Caco-2 (cell line): ENCODE measurements at regions not wholly inside any gene's neighbourhood (a gene's known extent, or its start where the extent isn't known, plus 50 kb on each side); places are given as distances from the start of the nearest gene placed in this dataset.

ENCODE experiments used
- BruUV-seq: library from RNA; stranded (reverse); fragments of 400-500 nt; replicated peaks from 2 replicates; lab custom pipeline; 2021; lab: Mats Ljungman, UMichigan
- CTCF ChIA-PET: fragments of 300-600 bp; sonication (Branson Sonifier 250); formaldehyde crosslinking; loops from one replicate; lab custom pipeline; 2022; ENCODE audit warnings: antibody characterized with exemption; lab: Charles Lee
- POLR2A ChIA-PET: fragments of 300-600 bp; sonication (Branson Sonifier 250); formaldehyde crosslinking; loops from one replicate; lab custom pipeline; 2022; ENCODE audit warnings: antibody characterized with exemption; lab: Charles Lee
- DNase-seq, 2 experiments: peaks; one replicate each; pipeline versions ENCODE4 v3.0.0 to v3.0.0-alpha.2; 2020 to 2022
- H3K27me3 ChIP-seq: replicated peaks from 2 replicates; pipeline ENCODE4 v1.6.0; 2011; ENCODE audit warnings: low read length; ENCODE audit not compliant: control insufficient read depth, insufficient read depth
- H3K36me3 ChIP-seq: 2 replicates; pipeline ENCODE4 v1.5.1; 2011; ENCODE audit warnings: low read length; ENCODE audit not compliant: control insufficient read depth, insufficient read depth
- H3K4me1 ChIP-seq: fragments of 250-450 bp; sonication (Bioruptor Pico); 2 replicates; pipeline ENCODE4 v1.5.1; 2020; ENCODE audit warnings: mild to moderate bottlenecking
- H3K4me3 ChIP-seq: 2 replicates; pipeline ENCODE4 v1.5.1; 2011; ENCODE audit warnings: low read depth, mild to moderate bottlenecking, control low read depth, low read length
- H3K9me3 ChIP-seq: fragments of 250-450 bp; sonication (Bioruptor Pico); 2 replicates; pipeline ENCODE4 v1.5.1; 2020; ENCODE audit warnings: mild to moderate bottlenecking, moderate library complexity
- H3K27ac Mint-ChIP-seq: one replicate; pipeline ENCODE4 v1.8.0; 2022; ENCODE audit warnings: mixed read lengths; ENCODE audit not compliant: unreplicated experiment
- H3K27me3 Mint-ChIP-seq: one replicate; pipeline ENCODE4 v1.8.0; 2022; ENCODE audit warnings: mixed read lengths; ENCODE audit not compliant: insufficient read depth, unreplicated experiment
- H3K36me3 Mint-ChIP-seq: one replicate; pipeline ENCODE4 v1.8.0; 2022; ENCODE audit warnings: mild to moderate bottlenecking, mixed read lengths; ENCODE audit not compliant: insufficient read depth, unreplicated experiment
- H3K4me1 Mint-ChIP-seq: one replicate; pipeline ENCODE4 v1.8.0; 2022; ENCODE audit warnings: low read depth, mixed read lengths; ENCODE audit not compliant: unreplicated experiment
- H3K4me3 Mint-ChIP-seq: one replicate; pipeline ENCODE4 v1.8.0; 2022; ENCODE audit warnings: mild to moderate bottlenecking, moderate library complexity, mixed read lengths; ENCODE audit not compliant: unreplicated experiment
- H3K9me3 Mint-ChIP-seq: one replicate; pipeline ENCODE4 v1.8.0; 2022; ENCODE audit warnings: mixed read lengths; ENCODE audit not compliant: unreplicated experiment
- CTCF ChIP-seq, 2 experiments: fragments of 200-600 bp in 1 of 2; IDR thresholded peaks; 1 replicate in 1 of 2; 2 replicates in 1 of 2; pipeline versions ENCODE4 v1.5.1 to v1.8.0; 2011 to 2022; ENCODE audit warnings: antibody characterized with exemption in 1 of 2, control low read depth in 1 of 2, inconsistent platforms in 1 of 2, low read depth in 1 of 2, low read length in 1 of 2, mild to moderate bottlenecking in 1 of 2, moderate library complexity in 1 of 2; ENCODE audit not compliant: insufficient read depth in 1 of 2, severe bottlenecking in 1 of 2, unreplicated experiment in 1 of 2
- intact Hi-C: fragments of 100-400 bp; cut with micrococcal nuclease; formaldehyde crosslinking; loops from one replicate; pipeline ENCODE4 v1.10.0; 2022; ENCODE audit not compliant: unreplicated experiment

DNA sequence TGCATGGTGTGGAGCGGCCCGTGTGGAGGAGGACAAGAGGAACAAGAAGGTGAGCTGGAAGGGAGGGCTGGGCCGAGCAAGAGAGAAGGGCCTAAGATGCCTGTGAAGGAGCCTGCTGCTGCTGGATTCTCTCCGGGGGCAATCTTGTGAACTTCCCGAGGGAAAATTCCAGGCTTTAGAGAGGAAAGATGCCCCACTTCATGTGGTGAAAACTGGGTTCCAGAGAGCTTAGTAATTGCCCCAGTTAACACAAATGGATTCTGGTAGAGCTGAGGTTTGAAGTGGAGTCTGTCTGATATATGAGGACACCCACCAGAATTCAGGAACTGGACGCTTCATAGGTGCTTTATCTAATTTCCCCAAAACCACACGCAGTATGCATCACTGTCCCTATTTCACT lies 114.1 kb upstream of the ZMIZ1 start:
- no peaks in the 10 kb centered on the region for H3K4me1 ChIP-seq
- Mint-ChIP-seq H3K9me3 (no peaks in the 10 kb centered on the region), H3K27ac (no peak overlapping the region), H3K4me1 (no peaks in the 10 kb centered on the region), H3K36me3 (no peaks in the 10 kb centered on the region), H3K4me3 (no peak overlapping the region), H3K27me3 (no peaks in the 10 kb centered on the region)
- ChIA-PET CTCF (no interaction called here), POLR2A (no interaction called here)
- H3K9me3 ChIP-seq, result no peaks in the 10 kb centered on the region
- no peaks in the 10 kb centered on the region for H3K36me3 ChIP-seq
- BruUV-seq, result no TSS peak
- no peak for TF ChIP-seq CTCF (IDR thresholded peaks at IDR 0.05; ENCODE audit: insufficient read depth in 1 of 2, low read depth in 1 of 2, low read length in 1 of 2, severe bottlenecking in 1 of 2, unreplicated experiment in 1 of 2)
- intact Hi-C loops, result no loop called here
- H3K27me3 ChIP-seq, result no peaks in the 10 kb centered on the region
- H3K4me3 ChIP-seq, result no peak overlapping the region
- DNase-seq, result no peak

- H3K4me1 Mint-ChIP-seq, result no peaks in the 10 kb centered on the region
- no peak overlapping the region for H3K4me3 Mint-ChIP-seq
Measured at GRCh38 chr10:78955206-78955605, 113.6 kb upstream of the ZMIZ1 start.

DNA sequence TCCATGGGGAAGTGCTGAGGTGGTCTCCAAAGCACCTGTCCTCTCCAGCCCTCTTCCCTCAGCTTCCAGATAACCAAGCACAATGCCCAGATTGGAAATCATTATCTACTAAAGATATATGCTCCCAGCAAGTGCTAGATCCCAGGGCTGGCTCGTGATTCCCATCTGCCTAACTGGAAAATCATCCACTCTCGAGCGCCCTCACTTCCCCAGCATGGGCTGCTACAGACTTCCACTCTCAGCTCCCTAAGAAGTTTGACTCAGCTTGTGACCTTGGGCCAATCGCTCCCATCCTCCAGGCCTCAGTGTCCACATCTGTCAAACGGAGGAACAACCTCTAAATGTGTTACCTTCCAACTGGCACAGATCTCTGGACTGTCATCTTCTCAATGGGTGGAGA lies 112.4 kb upstream of the ZMIZ1 start:
- Mint-ChIP-seq H3K36me3 (no peaks in the 10 kb centered on the region), H3K27me3 (no peaks in the 10 kb centered on the region), H3K27ac (no peak overlapping the region), H3K9me3 (no peaks in the 10 kb centered on the region), H3K4me3 (no peak overlapping the region), H3K4me1 (no peaks in the 10 kb centered on the region)
- no peak for DNase-seq
- H3K36me3 ChIP-seq, result no peaks in the 10 kb centered on the region
- no peak for TF ChIP-seq CTCF (IDR thresholded peaks at IDR 0.05; ENCODE audit: insufficient read depth in 1 of 2, low read depth in 1 of 2, low read length in 1 of 2, severe bottlenecking in 1 of 2, unreplicated experiment in 1 of 2)
- intact Hi-C loops, result no loop called here
- BruUV-seq, result no TSS peak
- POLR2A ChIA-PET, result no interaction called here
- no peaks in the 10 kb centered on the region for H3K4me1 ChIP-seq
- CTCF ChIA-PET, result no interaction called here
- H3K9me3 ChIP-seq, result no peaks in the 10 kb centered on the region
- H3K27me3 ChIP-seq, result no peaks in the 10 kb centered on the region
- no peak overlapping the region for H3K4me3 ChIP-seq

More at GRCh38 chr10:78955206-78955605, 113.6 kb upstream of the ZMIZ1 start:
- no peaks in the 10 kb centered on the region for H3K36me3 Mint-ChIP-seq
- BruUV-seq, result no TSS peak
- H3K27me3 ChIP-seq, result no peaks in the 10 kb centered on the region
- H3K4me3 ChIP-seq, result no peak overlapping the region
- H3K27me3 Mint-ChIP-seq, result no peaks in the 10 kb centered on the region
- H3K9me3 Mint-ChIP-seq, result no peaks in the 10 kb centered on the region
- no peaks in the 10 kb centered on the region for H3K4me1 ChIP-seq
- ChIA-PET POLR2A (no interaction called here), CTCF (no interaction called here)
- no peaks in the 10 kb centered on the region for H3K36me3 ChIP-seq
- intact Hi-C loops, result no loop called here
- no peaks in the 10 kb centered on the region for H3K9me3 ChIP-seq
- H3K27ac Mint-ChIP-seq, result no peak overlapping the region
- TF ChIP-seq CTCF (IDR thresholded peaks at IDR 0.05; ENCODE audit: insufficient read depth in 1 of 2, low read depth in 1 of 2, low read length in 1 of 2, severe bottlenecking in 1 of 2, unreplicated experiment in 1 of 2), result no peak
- DNase-seq, result no peak
